ENCODE measurements at regions not wholly inside any gene's neighbourhood (a gene's known extent, or its start where the extent isn't known, plus 50 kb on each side); places are given as distances from the start of the nearest gene placed in this dataset.

GRCh38 chr2:8615252-8615575, 66.6 kb upstream of the ID2 start:
- no peak for DNase-seq

- no peak for DNase-seq
Observed at GRCh38 chr2:8615576-8616281, 66.1 kb upstream of the ID2 start.

GRCh38 chr2:8617048-8617447, 64.8 kb upstream of the ID2 start:
- no peak for DNase-seq

GRCh38 chr2:8617590-8617989, 64.3 kb upstream of the ID2 start:
- DNase-seq: no peak

GRCh38 chr2:8619071-8619470, 62.8 kb upstream of the ID2 start:
- DNase-seq: no peak

- DNase-seq: peak; percentile 59 to 60
Observed at GRCh38 chr2:8620611-8621382, 61.1 kb upstream of the ID2 start.

GRCh38 chr2:8622199-8622911, 59.5 kb upstream of the ID2 start:
- DNase-seq: no peak

GRCh38 chr2:8622924-8623465, 58.9 kb upstream of the ID2 start:
- no peak for DNase-seq

GRCh38 chr2:8623576-8623957, 58.3 kb upstream of the ID2 start:
- DNase-seq: no peak

- DNase-seq: no peak
Observed at GRCh38 chr2:8623958-8624591, 57.8 kb upstream of the ID2 start.

GRCh38 chr2:8624855-8625398, 56.9 kb upstream of the ID2 start:
- DNase-seq: no peak

- no peak for DNase-seq
Observed at GRCh38 chr2:8625399-8626300, 56.2 kb upstream of the ID2 start.

- DNase-seq: peak in 1 of 2 donors; percentile 34
Observed at GRCh38 chr2:8626572-8626971, 55.3 kb upstream of the ID2 start.

GRCh38 chr2:8627019-8627691, 54.7 kb upstream of the ID2 start:
- DNase-seq: peak in 1 of 2 donors; percentile 33

- no peak for DNase-seq
Observed at GRCh38 chr2:8627692-8628085, 54.2 kb upstream of the ID2 start.

GRCh38 chr2:8628179-8628865, 53.5 kb upstream of the ID2 start:
- no peak for DNase-seq

GRCh38 chr2:8628866-8629209, 53.0 kb upstream of the ID2 start:
- DNase-seq: no peak

GRCh38 chr2:8629402-8629801, 52.5 kb upstream of the ID2 start:
- DNase-seq: no peak

- DNase-seq: no peak
Observed at GRCh38 chr2:8630676-8631464, 51.0 kb upstream of the ID2 start.

All from right lung (tissue), 2 donors.